ENCODE measurements at regions not wholly inside any gene's neighbourhood (a gene's known extent, or its start where the extent isn't known, plus 50 kb on each side); places are given as distances from the start of the nearest gene placed in this dataset.

GRCh38 chr1:240020871-240021270, 70.8 kb upstream of the FMN2 start:
- TF ChIP-seq CTCF (IDR thresholded peaks at IDR 0.05; ENCODE audit: low read depth, low read length) = no peak
- TF ChIP-seq EZH2phosphoT487 (IDR thresholded peaks at IDR 0.05; ENCODE audit: low read depth) = no peak
